GM10266 (cell line): ENCODE measurements at regions not wholly inside any gene's neighbourhood (a gene's known extent, or its start where the extent isn't known, plus 50 kb on each side); places are given as distances from the start of the nearest gene placed in this dataset.
A peak's percentile ranks its signal among the peaks of the same experiment; 100 is the strongest.

Experiments
- DNase-seq: peaks from one replicate; pipeline ENCODE4 v3.0.0; 2012; ENCODE audit errors: extremely low spot score
- TF ChIP-seq, protein P1 (sequence below): IDR thresholded peaks from 2 replicates; pipeline ENCODE4 v1.5.1; 2012; ENCODE audit warnings: mild to moderate bottlenecking, low read depth; ENCODE audit not compliant: control insufficient read depth, insufficient read depth; ENCODE audit errors: missing control alignments

DNA sequence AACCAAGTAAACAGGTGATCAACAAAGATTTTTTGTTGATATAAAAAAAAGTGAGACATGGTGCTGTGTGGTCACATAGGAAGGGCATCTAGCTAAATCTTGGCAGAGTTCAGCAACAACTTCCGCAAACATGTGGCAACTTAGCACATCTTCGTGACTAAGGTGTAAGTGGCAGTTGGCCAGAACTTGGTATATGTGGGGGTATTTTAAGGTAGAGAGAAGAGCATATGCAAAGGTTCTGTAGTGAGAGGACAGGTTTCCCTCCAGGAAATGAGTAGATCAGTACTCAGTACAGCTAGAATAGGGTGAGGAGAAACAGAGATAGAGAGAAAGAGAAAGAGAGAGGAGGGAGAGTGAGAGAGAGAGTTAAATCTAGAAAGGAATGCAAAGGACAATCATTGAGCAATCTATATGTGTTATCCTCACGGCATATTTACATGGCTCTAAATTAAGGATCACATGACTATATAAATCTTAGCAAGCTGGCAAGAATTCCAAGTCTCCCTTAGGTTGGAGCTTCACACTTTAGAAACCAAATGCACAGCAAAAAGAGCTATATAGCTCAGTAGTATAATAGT is 227.7 kb upstream of the HMGA2 start:
- DNase-seq, result no peak
- TF ChIP-seq, protein P1, sequence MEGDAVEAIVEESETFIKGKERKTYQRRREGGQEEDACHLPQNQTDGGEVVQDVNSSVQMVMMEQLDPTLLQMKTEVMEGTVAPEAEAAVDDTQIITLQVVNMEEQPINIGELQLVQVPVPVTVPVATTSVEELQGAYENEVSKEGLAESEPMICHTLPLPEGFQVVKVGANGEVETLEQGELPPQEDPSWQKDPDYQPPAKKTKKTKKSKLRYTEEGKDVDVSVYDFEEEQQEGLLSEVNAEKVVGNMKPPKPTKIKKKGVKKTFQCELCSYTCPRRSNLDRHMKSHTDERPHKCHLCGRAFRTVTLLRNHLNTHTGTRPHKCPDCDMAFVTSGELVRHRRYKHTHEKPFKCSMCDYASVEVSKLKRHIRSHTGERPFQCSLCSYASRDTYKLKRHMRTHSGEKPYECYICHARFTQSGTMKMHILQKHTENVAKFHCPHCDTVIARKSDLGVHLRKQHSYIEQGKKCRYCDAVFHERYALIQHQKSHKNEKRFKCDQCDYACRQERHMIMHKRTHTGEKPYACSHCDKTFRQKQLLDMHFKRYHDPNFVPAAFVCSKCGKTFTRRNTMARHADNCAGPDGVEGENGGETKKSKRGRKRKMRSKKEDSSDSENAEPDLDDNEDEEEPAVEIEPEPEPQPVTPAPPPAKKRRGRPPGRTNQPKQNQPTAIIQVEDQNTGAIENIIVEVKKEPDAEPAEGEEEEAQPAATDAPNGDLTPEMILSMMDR, result no peak

DNA sequence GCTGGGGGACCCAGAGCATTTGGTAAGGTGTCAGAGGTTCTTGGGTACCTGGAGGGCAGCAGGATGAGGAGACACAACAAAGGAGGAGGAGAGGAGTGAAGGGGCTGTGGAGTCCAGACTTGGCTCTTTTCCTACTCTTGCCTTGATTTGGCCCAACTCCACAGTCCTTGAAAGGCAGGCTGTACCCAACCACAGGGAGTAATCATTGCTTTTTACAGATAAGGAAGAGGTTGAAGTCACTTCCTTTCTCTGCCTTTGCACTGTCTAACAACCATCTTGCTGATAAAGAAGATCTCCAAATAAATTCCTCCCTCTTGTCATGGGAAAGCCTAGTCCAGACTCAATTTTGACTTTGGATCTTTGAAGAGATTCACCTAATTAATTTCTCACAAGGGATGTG is 226.8 kb upstream of the HMGA2 start:
- DNase-seq, result no peak
- TF ChIP-seq, protein P1, result no peak

DNA sequence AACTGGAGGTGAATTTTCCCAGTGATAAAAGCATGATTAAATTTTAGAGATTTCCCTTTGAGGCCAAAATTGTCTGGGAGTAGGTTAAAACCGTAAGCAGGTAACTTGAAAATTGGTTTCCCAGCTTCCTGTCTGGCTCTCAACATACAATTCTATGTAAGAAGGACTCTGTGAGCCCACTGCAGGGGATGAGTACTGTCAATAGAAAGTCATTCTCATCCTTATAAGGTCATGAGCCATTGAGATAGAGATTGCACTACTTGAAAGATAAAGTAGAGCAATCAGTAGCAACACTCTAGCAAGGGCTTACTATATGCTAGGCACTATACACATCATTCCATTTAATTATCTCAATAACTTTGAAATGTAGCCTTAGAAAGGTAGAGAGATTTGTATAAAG is 225.6 kb upstream of the HMGA2 start:
- DNase-seq, result no peak
- TF ChIP-seq, protein P1, result no peak

DNA sequence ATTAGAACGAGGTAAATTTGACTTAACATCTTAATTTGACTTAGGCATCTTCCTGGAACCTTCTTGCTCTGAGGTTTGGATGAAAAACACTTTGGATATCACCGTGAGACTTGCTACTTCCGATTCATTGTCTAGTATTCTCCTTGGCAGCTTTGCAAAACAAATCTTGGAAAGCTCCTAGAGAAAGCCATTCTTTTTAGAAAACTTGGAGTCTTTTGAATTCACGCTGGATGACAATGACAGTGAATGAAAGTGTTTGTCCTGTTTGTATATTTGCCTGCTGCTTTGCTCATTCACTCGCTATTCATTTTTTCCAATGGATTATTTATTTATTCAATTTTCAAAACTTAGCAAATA is 222.1 kb upstream of the HMGA2 start:
- TF ChIP-seq, protein P1, result no peak
- DNase-seq, result no peak

DNA sequence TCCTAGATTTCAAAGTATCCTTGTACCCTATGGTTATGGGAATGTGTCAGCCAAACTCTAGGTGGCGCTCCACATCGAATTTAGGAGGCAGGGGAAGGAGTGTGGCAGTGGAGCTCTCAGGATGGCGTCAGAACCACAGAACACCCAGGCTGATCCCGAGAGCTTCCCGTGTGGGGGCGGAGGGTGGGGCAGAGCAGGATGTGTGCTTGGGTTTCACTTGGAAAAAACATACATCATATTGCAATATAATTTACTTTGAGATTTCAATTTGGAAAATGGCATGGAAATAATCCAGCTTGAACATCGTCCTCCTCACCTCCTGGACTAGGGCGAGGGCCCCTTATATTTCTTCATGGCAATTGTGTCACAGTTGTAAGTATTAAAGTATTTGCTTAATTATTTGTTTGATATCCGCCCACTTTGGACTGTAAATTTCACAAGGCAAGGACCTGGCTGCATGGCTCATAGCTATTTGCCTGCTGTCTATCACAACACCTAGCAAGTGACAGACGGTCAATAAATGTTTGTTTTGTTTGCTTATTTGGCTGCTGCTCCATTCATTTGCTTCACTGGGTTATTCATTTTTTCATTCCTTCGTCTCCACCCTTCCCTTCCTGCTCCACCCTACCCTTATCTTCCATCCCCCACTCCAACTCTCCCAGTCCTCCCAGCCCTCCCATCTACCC is 221.5 kb upstream of the HMGA2 start:
- DNase-seq, result peak; percentile 48
- TF ChIP-seq, protein P1, result peak; percentile 70

DNA sequence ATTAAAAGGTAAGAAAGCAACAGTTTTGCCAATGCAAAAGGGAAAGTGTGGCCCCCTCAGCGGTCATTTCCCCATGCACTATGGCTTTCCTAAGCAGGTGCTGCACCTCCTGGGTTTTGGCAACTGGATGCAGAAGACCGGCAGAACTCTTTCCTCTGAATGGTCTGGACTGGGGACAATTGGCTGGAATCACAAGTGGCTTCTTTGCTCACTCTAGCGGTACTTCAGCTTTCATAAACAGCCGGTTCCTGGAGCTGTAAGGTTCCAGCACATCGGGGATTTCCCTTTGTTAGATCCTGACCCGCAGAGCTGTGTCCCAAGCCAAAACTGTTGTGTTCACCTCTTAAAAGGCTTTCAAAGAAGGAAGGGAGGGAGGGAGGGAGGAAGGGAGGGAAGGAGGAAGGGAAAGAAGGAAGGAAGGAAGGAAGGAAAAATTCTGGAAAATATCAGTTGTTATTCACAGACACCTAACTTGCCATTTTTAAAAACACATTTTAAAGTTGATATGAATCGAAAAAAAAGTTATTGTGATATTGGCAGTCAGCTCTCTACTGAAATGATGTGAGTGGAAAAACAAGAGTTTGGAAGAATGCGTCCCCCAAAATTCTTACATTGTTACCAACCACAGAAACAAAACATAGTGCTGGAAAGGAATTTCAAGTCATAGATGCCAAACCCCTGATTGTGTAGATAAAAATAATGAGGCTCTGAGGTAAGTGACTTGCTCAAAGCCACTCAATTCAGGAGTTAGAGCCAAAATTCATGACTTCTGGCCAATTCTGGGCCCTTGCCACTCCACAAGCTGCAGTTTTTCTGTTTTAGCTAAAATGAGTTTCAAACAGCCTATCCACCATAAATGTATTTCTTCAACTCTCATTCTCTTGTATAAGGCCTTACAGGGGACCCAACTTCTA is 220.6 kb upstream of the HMGA2 start:
- TF ChIP-seq, protein P1, result no peak
- DNase-seq, result no peak

DNA sequence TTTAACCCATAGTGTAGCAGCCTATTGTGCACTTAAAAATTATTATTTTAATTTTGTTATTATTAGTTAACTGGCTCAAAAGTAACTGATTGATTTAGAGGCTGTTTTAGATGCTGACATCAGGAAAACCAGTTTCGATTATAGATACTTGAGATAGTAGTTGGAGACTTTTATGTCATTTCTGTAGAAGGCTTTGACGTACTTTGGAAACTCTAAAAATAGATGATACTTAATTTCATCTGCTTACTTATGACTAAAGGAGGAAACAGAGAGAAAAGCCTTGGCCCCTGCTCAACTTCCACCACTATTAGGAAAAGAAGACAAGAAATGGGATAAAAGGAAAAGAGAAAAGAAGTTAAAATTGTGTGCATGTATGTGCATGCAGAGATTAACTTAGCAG is 219.3 kb upstream of the HMGA2 start:
- DNase-seq, result no peak
- TF ChIP-seq, protein P1, result no peak
